DND-41 (cell line): ENCODE measurements at regions not wholly inside any gene's neighbourhood (a gene's known extent, or its start where the extent isn't known, plus 50 kb on each side); places are given as distances from the start of the nearest gene placed in this dataset.

Source experiments
- CTCF ChIP-seq: IDR thresholded peaks from 2 replicates; pipeline ENCODE4 v1.5.1; 2012; ENCODE audit warnings: borderline replicate concordance, low read length, moderate library complexity, mild to moderate bottlenecking; ENCODE audit not compliant: poor library complexity, severe bottlenecking; ENCODE audit errors: extremely low read depth
- EZH2 ChIP-seq: IDR thresholded peaks from 3 replicates; pipeline ENCODE4 v1.6.1; 2012; ENCODE audit warnings: borderline replicate concordance, low read depth, mild to moderate bottlenecking, moderate library complexity, low read length, inconsistent platforms; ENCODE audit not compliant: severe bottlenecking

GRCh38 chr5:103487218-103487617 is 75.4 kb downstream of the NUDT12 start:
- no peak for TF ChIP-seq EZH2
- no peak for TF ChIP-seq CTCF
